HUES48 (cell line): ENCODE measurements at regions not wholly inside any gene's neighbourhood (a gene's known extent, or its start where the extent isn't known, plus 50 kb on each side); places are given as distances from the start of the nearest gene placed in this dataset.
"Not testable (repeated sequence)": the region's sequence is repeated elsewhere in the genome, so short reads cannot be mapped to it uniquely, and the experiment has no call there.

Source experiments
- H3K27ac ChIP-seq: one replicate; pipeline ENCODE4 v1.7.0; 2013; ENCODE audit warnings: low read depth, low read length, inconsistent platforms
- H3K27me3 ChIP-seq: 2 replicates; pipeline ENCODE4 v1.6.1; 2013; ENCODE audit warnings: mild to moderate bottlenecking, low read length; ENCODE audit not compliant: control insufficient read depth, insufficient read depth
- H3K36me3 ChIP-seq: 2 replicates; pipeline ENCODE4 v1.6.1; 2013; ENCODE audit warnings: low read length; ENCODE audit not compliant: control insufficient read depth, insufficient read depth
- H3K4me1 ChIP-seq: 2 replicates; pipeline ENCODE4 v1.6.1; 2013; ENCODE audit warnings: mild to moderate bottlenecking, low read length; ENCODE audit not compliant: control insufficient read depth, insufficient read depth
- H3K4me3 ChIP-seq: 2 replicates; pipeline ENCODE4 v1.5.1; 2013; ENCODE audit warnings: mild to moderate bottlenecking, low read depth, low read length
- H3K9ac ChIP-seq: 2 replicates; pipeline ENCODE4 v1.6.1; 2013; ENCODE audit warnings: mild to moderate bottlenecking, low read depth, low read length, moderate library complexity
- H3K9me3 ChIP-seq: 2 replicates; pipeline ENCODE4 v1.6.1; 2013; ENCODE audit warnings: low read length; ENCODE audit not compliant: control insufficient read depth, insufficient read depth

GRCh38 chr4:12042818-12043217, 614.1 kb upstream of the HS3ST1 start:
- no peak overlapping the region for H3K4me3 ChIP-seq
- peaks cover 23% of the 10 kb centered on the region for H3K9me3 ChIP-seq
- H3K36me3 ChIP-seq: no peaks in the 10 kb centered on the region
- H3K4me1 ChIP-seq: no peaks in the 10 kb centered on the region
- H3K27me3 ChIP-seq: no peaks in the 10 kb centered on the region
- no peak overlapping the region for H3K9ac ChIP-seq
- no peak overlapping the region for H3K27ac ChIP-seq

- peaks cover 23% of the 10 kb centered on the region for H3K9me3 ChIP-seq
- no peak overlapping the region for H3K27ac ChIP-seq
- H3K9ac ChIP-seq: no peak overlapping the region
- H3K36me3 ChIP-seq: no peaks in the 10 kb centered on the region
- no peaks in the 10 kb centered on the region for H3K4me1 ChIP-seq
- no peaks in the 10 kb centered on the region for H3K27me3 ChIP-seq
- no peak overlapping the region for H3K4me3 ChIP-seq
These were observed 613.1 kb upstream of the HS3ST1 start for GRCh38 chr4:12041828-12042227.

GRCh38 chr4:12036450-12036849, 607.8 kb upstream of the HS3ST1 start:
- no peak overlapping the region for H3K9ac ChIP-seq
- no peak overlapping the region for H3K27ac ChIP-seq
- peaks cover 23% of the 10 kb centered on the region for H3K9me3 ChIP-seq

GRCh38 chr4:12028258-12028657, 599.6 kb upstream of the HS3ST1 start:
- no peaks in the 10 kb centered on the region for H3K4me1 ChIP-seq
- no peak overlapping the region for H3K4me3 ChIP-seq

More at GRCh38 chr4:12036450-12036849, 607.8 kb upstream of the HS3ST1 start:
- H3K4me3 ChIP-seq: no peak overlapping the region
- no peaks in the 10 kb centered on the region for H3K4me1 ChIP-seq
- no peaks in the 10 kb centered on the region for H3K36me3 ChIP-seq
- H3K27me3 ChIP-seq: no peaks in the 10 kb centered on the region

DNA sequence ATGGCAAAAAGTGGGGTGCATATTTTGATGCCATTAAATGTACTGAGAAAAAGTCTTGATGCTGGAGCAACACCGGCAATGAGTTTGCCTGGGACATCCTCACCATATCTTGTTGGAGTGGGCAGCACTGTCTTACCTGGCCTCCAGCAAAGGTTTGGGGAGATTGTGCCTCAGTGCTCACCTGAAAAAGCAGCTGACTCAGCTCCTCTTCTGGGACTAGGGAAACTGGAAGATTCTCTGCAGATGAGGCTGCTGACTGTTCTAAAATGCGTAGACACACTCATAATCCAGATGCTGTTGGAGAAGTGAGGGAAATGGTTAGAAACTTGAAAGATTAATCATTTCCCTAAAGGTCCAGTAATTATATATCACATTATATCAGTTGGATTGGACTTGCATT, 593.7 kb upstream of the HS3ST1 start:
- Histone ChIP-seq H3K9ac (no peak overlapping the region), H3K27me3 (no peaks in the 10 kb centered on the region), H3K9me3 (no peaks in the 10 kb centered on the region), H3K27ac (no peak overlapping the region), H3K4me3 (no peak overlapping the region), H3K4me1 (no peaks in the 10 kb centered on the region), H3K36me3 (no peaks in the 10 kb centered on the region)

More at GRCh38 chr4:12028258-12028657, 599.6 kb upstream of the HS3ST1 start:
- Histone ChIP-seq H3K27ac (no peak overlapping the region), H3K27me3 (no peaks in the 10 kb centered on the region), H3K9me3 (no peaks in the 10 kb centered on the region), H3K9ac (no peak overlapping the region), H3K36me3 (no peaks in the 10 kb centered on the region)

- H3K9me3 ChIP-seq: no peaks in the 10 kb centered on the region
- H3K36me3 ChIP-seq: no peaks in the 10 kb centered on the region
- no peaks in the 10 kb centered on the region for H3K4me1 ChIP-seq
- no peak overlapping the region for H3K9ac ChIP-seq
- H3K27me3 ChIP-seq: no peaks in the 10 kb centered on the region
- no peak overlapping the region for H3K4me3 ChIP-seq
- H3K27ac ChIP-seq: no peak overlapping the region
These were observed 588.0 kb upstream of the HS3ST1 start for GRCh38 chr4:12016729-12017128.

DNA sequence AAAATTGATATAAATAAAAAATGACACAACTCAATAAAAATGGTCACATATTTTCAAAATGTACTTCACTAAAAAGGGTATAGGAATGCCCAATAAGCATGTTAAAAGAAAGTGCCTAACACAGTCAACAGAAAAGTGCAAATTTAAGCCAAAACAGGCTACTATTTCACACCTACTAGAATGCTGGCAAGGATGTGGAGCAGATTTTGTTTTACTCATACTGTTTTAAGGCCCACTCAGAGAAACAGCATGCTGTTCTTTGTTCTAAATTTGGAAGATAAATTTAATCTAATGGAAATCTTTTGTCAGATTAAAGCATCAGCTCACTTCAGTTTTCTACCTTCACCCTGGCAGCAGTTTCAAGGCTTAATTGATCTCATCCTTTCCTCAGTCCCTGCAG, 576.8 kb upstream of the HS3ST1 start:
- no peak overlapping the region for H3K27ac ChIP-seq
- no peaks in the 10 kb centered on the region for H3K27me3 ChIP-seq

DNA sequence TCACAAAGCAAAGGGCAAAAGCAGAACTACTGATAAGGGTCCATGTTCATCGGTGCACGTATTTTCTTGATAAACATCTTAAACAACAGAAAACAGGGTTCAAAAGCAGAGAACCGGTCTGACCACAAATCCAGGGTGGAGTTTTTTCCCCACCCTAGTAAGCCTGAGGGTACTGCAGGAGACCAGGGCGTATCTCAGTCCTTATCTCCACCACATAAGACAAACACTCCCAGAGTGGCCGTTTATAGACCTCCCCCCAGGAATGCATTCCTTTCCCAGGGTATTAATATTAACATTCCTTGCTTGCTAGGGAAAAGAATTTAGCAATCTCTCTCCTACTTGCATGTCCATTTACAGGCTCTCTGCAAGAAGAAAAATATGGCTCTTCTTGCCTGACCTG, 567.9 kb upstream of the HS3ST1 start:
- H3K36me3 ChIP-seq, H3K4me3 ChIP-seq, H3K27me3 ChIP-seq, H3K4me1 ChIP-seq, H3K27ac ChIP-seq, H3K9ac ChIP-seq: not testable (repeated sequence)
- H3K9me3 ChIP-seq: peaks cover 30% of the 10 kb centered on the region

More for the DNA sequence above, 576.8 kb upstream of the HS3ST1 start:
- Histone ChIP-seq H3K9me3 (no peaks in the 10 kb centered on the region), H3K9ac (no peak overlapping the region), H3K36me3 (no peaks in the 10 kb centered on the region), H3K4me3 (no peak overlapping the region), H3K4me1 (no peaks in the 10 kb centered on the region)

DNA sequence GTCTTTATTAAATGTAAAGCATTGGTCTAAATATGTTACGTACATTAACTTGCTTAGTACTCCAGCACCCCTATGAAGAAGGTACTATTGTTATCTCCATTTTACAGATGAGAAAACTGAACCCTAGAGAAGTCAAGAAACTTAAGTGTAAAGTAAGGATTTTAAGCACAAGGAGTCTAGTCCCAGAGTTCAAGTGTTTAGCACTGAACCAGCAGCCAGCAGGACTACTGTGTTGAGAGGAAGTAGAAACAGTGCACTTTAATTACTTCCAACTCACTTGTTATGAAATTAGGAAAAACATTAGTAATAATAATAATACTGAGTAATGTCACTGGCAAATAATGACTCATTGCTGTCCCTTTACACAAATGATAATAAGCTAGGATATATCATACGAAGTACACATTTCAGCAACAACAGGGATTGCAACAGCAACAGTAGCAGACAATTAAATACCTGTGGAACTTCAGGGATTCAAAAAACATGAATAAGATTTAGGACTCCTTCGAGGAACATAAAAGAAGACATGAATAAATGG, 548.1 kb upstream of the HS3ST1 start:
- peaks cover 46% of the 10 kb centered on the region for H3K4me1 ChIP-seq
- H3K9ac ChIP-seq: no peak overlapping the region
- H3K27me3 ChIP-seq: no peaks in the 10 kb centered on the region
- no peak overlapping the region for H3K4me3 ChIP-seq
- no peaks in the 10 kb centered on the region for H3K36me3 ChIP-seq
- no peaks in the 10 kb centered on the region for H3K9me3 ChIP-seq
- H3K27ac ChIP-seq: no peak overlapping the region

DNA sequence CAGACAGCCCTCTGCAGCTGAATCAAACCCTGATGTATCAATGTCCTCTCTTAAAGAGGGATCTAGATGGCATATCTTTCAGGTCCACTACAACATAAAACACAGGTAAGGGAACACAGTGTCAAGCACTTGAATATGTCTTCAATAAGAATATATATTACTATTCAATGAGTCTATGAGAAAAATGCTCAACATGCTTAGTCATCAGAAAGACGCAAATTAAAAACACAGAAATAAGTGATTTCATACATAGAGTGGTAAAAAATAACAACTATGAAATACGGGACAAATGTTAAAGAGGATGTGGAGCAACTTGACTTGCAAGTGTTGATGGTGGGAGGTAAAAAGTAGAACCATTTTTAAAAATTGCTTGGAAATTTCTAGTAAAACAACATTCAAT, 544.6 kb upstream of the HS3ST1 start:
- Histone ChIP-seq H3K4me1 (peaks cover 21% of the 10 kb centered on the region), H3K27ac (no peak overlapping the region), H3K36me3 (no peaks in the 10 kb centered on the region), H3K9ac (no peak overlapping the region), H3K27me3 (no peaks in the 10 kb centered on the region), H3K4me3 (no peak overlapping the region), H3K9me3 (no peaks in the 10 kb centered on the region)

DNA sequence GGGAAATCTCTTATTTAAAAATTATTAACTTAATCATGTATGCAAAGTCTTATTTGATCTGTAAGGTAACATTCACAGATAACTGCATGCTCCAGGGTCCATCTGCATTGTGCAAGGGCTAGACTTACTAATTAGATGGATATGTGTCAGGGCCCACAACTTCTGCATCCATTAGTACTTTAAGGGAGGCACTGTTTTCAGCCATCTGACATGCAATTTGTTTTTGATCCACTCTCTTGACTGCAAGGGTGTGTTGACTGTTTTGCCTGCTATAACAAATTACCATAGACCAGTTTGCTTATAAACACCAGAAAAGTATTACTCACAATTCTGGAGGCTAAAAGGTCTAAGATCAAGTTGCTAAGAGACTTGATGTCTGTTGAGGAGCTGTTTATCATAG, 542.1 kb upstream of the HS3ST1 start:
- H3K9me3 ChIP-seq: no peaks in the 10 kb centered on the region
- H3K9ac ChIP-seq: no peak overlapping the region
- H3K27me3 ChIP-seq: no peaks in the 10 kb centered on the region
- no peak overlapping the region for H3K4me3 ChIP-seq
- no peaks in the 10 kb centered on the region for H3K36me3 ChIP-seq
- no peaks in the 10 kb centered on the region for H3K4me1 ChIP-seq
- no peak overlapping the region for H3K27ac ChIP-seq

DNA sequence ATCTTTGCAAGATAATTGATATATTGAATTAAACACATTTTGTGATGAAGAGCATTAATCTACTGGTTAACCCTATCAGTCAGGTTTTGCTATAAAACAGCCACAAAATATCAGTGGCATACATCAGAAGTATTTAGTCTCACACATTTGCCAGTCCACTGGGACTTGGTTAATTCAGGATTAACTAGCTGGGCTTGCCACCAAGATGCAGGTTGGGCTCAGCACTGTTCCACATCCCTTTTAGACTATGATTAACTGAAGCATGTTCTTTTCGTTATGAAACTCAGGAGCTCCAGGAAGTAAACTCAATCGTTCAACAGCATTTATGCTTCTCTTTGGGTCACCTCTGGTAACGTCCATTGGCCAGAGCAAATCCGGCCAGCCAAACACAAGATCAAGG, 538.1 kb upstream of the HS3ST1 start:
- no peak overlapping the region for H3K27ac ChIP-seq
- no peaks in the 10 kb centered on the region for H3K36me3 ChIP-seq
- H3K9me3 ChIP-seq: no peaks in the 10 kb centered on the region
- no peaks in the 10 kb centered on the region for H3K27me3 ChIP-seq
- no peak overlapping the region for H3K4me3 ChIP-seq
- no peaks in the 10 kb centered on the region for H3K4me1 ChIP-seq
- no peak overlapping the region for H3K9ac ChIP-seq
